HCT116 (cell line): ENCODE measurements at regions not wholly inside any gene's neighbourhood (a gene's known extent, or its start where the extent isn't known, plus 50 kb on each side); places are given as distances from the start of the nearest gene placed in this dataset.

Source experiments
- ATF3 ChIP-seq: IDR thresholded peaks from 2 replicates; pipeline ENCODE4 v1.6.1; 2012
- CEBPB ChIP-seq: IDR thresholded peaks from 2 replicates; pipeline ENCODE4 v1.6.1; 2012; ENCODE audit warnings: low read depth
- CTCF ChIP-seq, 3 experiments: fragments of 200-600 bp in 1 of 3; sonication (generic) in 1 of 3; IDR thresholded peaks in 2 of 3; conservative IDR thresholded peaks in 1 of 3; 2 replicates each; pipeline ENCODE4 v1.5.1; 2012 to 2017; ENCODE audit warnings: low read depth in 2 of 3, low read length in 2 of 3, antibody characterized with exemption in 1 of 3, borderline replicate concordance in 1 of 3, control low read depth in 1 of 3, mild to moderate bottlenecking in 1 of 3, mixed read lengths in 1 of 3, mixed run types in 1 of 3, moderate library complexity in 1 of 3; ENCODE audit not compliant: insufficient read depth in 1 of 3
- EZH2 ChIP-seq: fragments of 200-600 bp; sonication (generic); IDR thresholded peaks from 2 replicates; pipeline ENCODE4 v1.6.1; 2017; ENCODE audit warnings: antibody characterized with exemption, mixed run types
- EZH2phosphoT487 ChIP-seq: fragments of 200-600 bp; IDR thresholded peaks from 2 replicates; pipeline ENCODE4 v1.6.1; 2018; ENCODE audit warnings: antibody characterized with exemption, borderline replicate concordance
- FOSL1 ChIP-seq: IDR thresholded peaks from 2 replicates; pipeline ENCODE4 v1.6.1; 2012; ENCODE audit warnings: low read depth
- JUND ChIP-seq: IDR thresholded peaks from 2 replicates; pipeline ENCODE4 v1.6.1; 2012
- POLR2A ChIP-seq: IDR thresholded peaks from 2 replicates; pipeline ENCODE4 v1.7.0; 2011; ENCODE audit warnings: borderline replicate concordance; ENCODE audit not compliant: insufficient read depth, insufficient read length; ENCODE audit errors: extremely low read depth
- POLR2AphosphoS5 ChIP-seq: IDR thresholded peaks from 2 replicates; pipeline ENCODE4 v1.6.1; 2011; ENCODE audit warnings: mild to moderate bottlenecking, low read depth, low read length, moderate library complexity
- SP1 ChIP-seq: IDR thresholded peaks from 2 replicates; pipeline ENCODE4 v1.6.1; 2012; ENCODE audit warnings: low read depth
- TCF7L2 ChIP-seq: IDR thresholded peaks from 2 replicates; pipeline ENCODE4 v1.7.0; 2011; ENCODE audit warnings: borderline replicate concordance, inconsistent platforms; ENCODE audit not compliant: insufficient read depth, insufficient read length; ENCODE audit errors: extremely low read depth

- TF ChIP-seq SP1 (no peak), TCF7L2 (no peak), ATF3 (no peak), EZH2phosphoT487 (no peak), CTCF (IDR thresholded peaks at IDR 0.05 in 2 of 3, conservative IDR thresholded peaks at IDR 0.05 in 1 of 3; ENCODE audit: borderline replicate concordance in 1 of 3, insufficient read depth in 1 of 3, low read depth in 2 of 3, low read length in 2 of 3) (no peak), CEBPB (no peak), FOSL1 (no peak), JUND (no peak), EZH2 (no peak), POLR2A (no peak), POLR2AphosphoS5 (no peak)
Measured at GRCh38 chr18:75879196-75879595, 451.7 kb upstream of the SMIM21 start.
